Astrocyte of the spinal cord (primary cell): ENCODE measurements at regions not wholly inside any gene's neighbourhood (a gene's known extent, or its start where the extent isn't known, plus 50 kb on each side); places are given as distances from the start of the nearest gene placed in this dataset.

Experiments used
- DNase-seq: peaks from one replicate; pipeline ENCODE4 v3.0.0; 2011; ENCODE audit warnings: low read depth, low spot score
- H3K4me3 ChIP-seq: 2 replicates; pipeline ENCODE4 v1.5.1; 2011; ENCODE audit warnings: low read depth, mild to moderate bottlenecking, low read length, moderate library complexity
- CTCF ChIP-seq: IDR thresholded peaks from 2 replicates; pipeline ENCODE4 v1.5.1; 2012; ENCODE audit warnings: low read depth, mild to moderate bottlenecking, low read length, inconsistent platforms
- in situ Hi-C: cut with HindIII; loops from 2 replicates; pipeline ENCODE4 v1.10.0; 2017; ENCODE audit warnings: low sequenced_read_pairs

GRCh38 chr11:91164452-91164822 is 941.6 kb upstream of the CHORDC1 start:
- in situ Hi-C loops, result no loop called here
- peak; percentile 28 for DNase-seq
- H3K4me3 ChIP-seq, result no peak overlapping the region

GRCh38 chr11:91163619-91164451 is 941.0 kb upstream of the CHORDC1 start:
- DNase-seq, result peak; percentile 73
- in situ Hi-C loops, result no loop called here
- no peak for TF ChIP-seq CTCF
- H3K4me3 ChIP-seq, result no peak overlapping the region

More at GRCh38 chr11:91164452-91164822, 941.6 kb upstream of the CHORDC1 start:
- no peak for TF ChIP-seq CTCF

- no peak for TF ChIP-seq CTCF
- H3K4me3 ChIP-seq, result no peak overlapping the region
- DNase-seq, result no peak
- in situ Hi-C loops, result no loop called here
These were observed 937.8 kb upstream of the CHORDC1 start for GRCh38 chr11:91160661-91161060.

- TF ChIP-seq CTCF, result no peak
- in situ Hi-C loops, result no loop called here
- H3K4me3 ChIP-seq, result no peak overlapping the region
- DNase-seq, result peak; percentile 20
These were observed 936.2 kb upstream of the CHORDC1 start for GRCh38 chr11:91158891-91159537.

GRCh38 chr11:91158297-91158696 is 935.4 kb upstream of the CHORDC1 start:
- DNase-seq, result no peak
- in situ Hi-C loops, result no loop called here

GRCh38 chr11:91156041-91156440 is 933.2 kb upstream of the CHORDC1 start:
- in situ Hi-C loops, result no loop called here
- no peak overlapping the region for H3K4me3 ChIP-seq
- no peak for TF ChIP-seq CTCF
- no peak for DNase-seq

More at GRCh38 chr11:91158297-91158696, 935.4 kb upstream of the CHORDC1 start:
- no peak for TF ChIP-seq CTCF
- no peak overlapping the region for H3K4me3 ChIP-seq
